ES-I3 (cell line): ENCODE measurements at regions not wholly inside any gene's neighbourhood (a gene's known extent, or its start where the extent isn't known, plus 50 kb on each side); places are given as distances from the start of the nearest gene placed in this dataset.

Source experiments
- H3K36me3 ChIP-seq: 2 replicates; pipeline ENCODE4 v1.6.1; 2013; ENCODE audit warnings: mild to moderate bottlenecking, low read length, control low read depth, moderate library complexity; ENCODE audit not compliant: insufficient read depth
- H3K4me1 ChIP-seq: 2 replicates; pipeline ENCODE4 v1.6.1; 2013; ENCODE audit warnings: mild to moderate bottlenecking, control low read depth, low read length; ENCODE audit not compliant: insufficient read depth
- H3K9ac ChIP-seq: 2 replicates; pipeline ENCODE4 v1.6.1; 2013; ENCODE audit warnings: low read depth, mild to moderate bottlenecking, low read length, moderate library complexity
- H3K9me3 ChIP-seq: 2 replicates; pipeline ENCODE4 v1.6.1; 2013; ENCODE audit warnings: mild to moderate bottlenecking, low read length, moderate library complexity; ENCODE audit not compliant: control insufficient read depth, insufficient read depth

GRCh38 chr6:125668071-125668470, 81.4 kb upstream of the HEY2 start:
- no peak overlapping the region for H3K9ac ChIP-seq
- H3K9me3 ChIP-seq = no peaks in the 10 kb centered on the region
- H3K36me3 ChIP-seq = no peaks in the 10 kb centered on the region
- peaks cover 14% of the 10 kb centered on the region; the same call in 1 of the 2 replicates for H3K4me1 ChIP-seq

GRCh38 chr6:125670568-125670967, 78.9 kb upstream of the HEY2 start:
- H3K9me3 ChIP-seq = no peaks in the 10 kb centered on the region

GRCh38 chr6:125671323-125671722, 78.1 kb upstream of the HEY2 start:
- H3K36me3 ChIP-seq = no peaks in the 10 kb centered on the region
- peaks cover 14% of the 10 kb centered on the region; the same call in 1 of the 2 replicates for H3K4me1 ChIP-seq
- no peaks in the 10 kb centered on the region for H3K9me3 ChIP-seq
- H3K9ac ChIP-seq = no peak overlapping the region

More at GRCh38 chr6:125670568-125670967, 78.9 kb upstream of the HEY2 start:
- Histone ChIP-seq H3K36me3 (no peaks in the 10 kb centered on the region), H3K9ac (no peak overlapping the region), H3K4me1 (peaks cover 14% of the 10 kb centered on the region; the same call in 1 of the 2 replicates)

GRCh38 chr6:125674230-125674629, 75.2 kb upstream of the HEY2 start:
- H3K9ac ChIP-seq = no peak overlapping the region
- no peaks in the 10 kb centered on the region for H3K9me3 ChIP-seq
- peaks cover 24% of the 10 kb centered on the region; the same call in 1 of the 2 replicates for H3K4me1 ChIP-seq
- no peaks in the 10 kb centered on the region for H3K36me3 ChIP-seq

- peaks cover 16% of the 10 kb centered on the region; the same call in 1 of the 2 replicates for H3K4me1 ChIP-seq
- H3K9me3 ChIP-seq = 0 out of 2 replicates have a peak, but pooled peaks cover 2% of the 10 kb centered on the region
- H3K9ac ChIP-seq = no peak overlapping the region
- no peaks in the 10 kb centered on the region for H3K36me3 ChIP-seq
Measured at GRCh38 chr6:125678601-125679000, 70.8 kb upstream of the HEY2 start.

- Histone ChIP-seq H3K9ac (no peak overlapping the region), H3K36me3 (no peaks in the 10 kb centered on the region), H3K4me1 (peaks cover 16% of the 10 kb centered on the region; the same call in 1 of the 2 replicates), H3K9me3 (peaks cover 2% of the 10 kb centered on the region; the same call in 1 of the 2 replicates)
Measured at GRCh38 chr6:125679128-125679527, 70.3 kb upstream of the HEY2 start.

- Histone ChIP-seq H3K9me3 (peaks cover 2% of the 10 kb centered on the region; the same call in 1 of the 2 replicates), H3K9ac (no peak overlapping the region), H3K4me1 (peaks cover 16% of the 10 kb centered on the region; the same call in 1 of the 2 replicates), H3K36me3 (no peaks in the 10 kb centered on the region)
Measured at GRCh38 chr6:125679651-125680050, 69.8 kb upstream of the HEY2 start.

- H3K9ac ChIP-seq = no peak overlapping the region
- no peaks in the 10 kb centered on the region for H3K36me3 ChIP-seq
Measured at GRCh38 chr6:125682939-125683338, 66.5 kb upstream of the HEY2 start.

GRCh38 chr6:125688138-125688537, 61.3 kb upstream of the HEY2 start:
- Histone ChIP-seq H3K9ac (no peak overlapping the region), H3K9me3 (peaks cover 41% of the 10 kb centered on the region), H3K4me1 (no peaks in the 10 kb centered on the region), H3K36me3 (peaks cover 16% of the 10 kb centered on the region; the same call in 1 of the 2 replicates)

More at GRCh38 chr6:125682939-125683338, 66.5 kb upstream of the HEY2 start:
- Histone ChIP-seq H3K9me3 (peaks cover 8% of the 10 kb centered on the region), H3K4me1 (peaks cover 16% of the 10 kb centered on the region; the same call in 1 of the 2 replicates)

- Histone ChIP-seq H3K9ac (no peak overlapping the region), H3K4me1 (no peaks in the 10 kb centered on the region), H3K9me3 (peaks cover 51% of the 10 kb centered on the region), H3K36me3 (peaks cover 26% of the 10 kb centered on the region)
Measured at GRCh38 chr6:125693480-125693879, 56.0 kb upstream of the HEY2 start.

GRCh38 chr6:125699591-125699990, 49.8 kb upstream of the HEY2 start:
- no peaks in the 10 kb centered on the region; the same call in 1 of the 2 replicates for H3K36me3 ChIP-seq
- H3K9me3 ChIP-seq = peaks cover 7% of the 10 kb centered on the region; the same call in 1 of the 2 replicates
- H3K9ac ChIP-seq = no peak overlapping the region
- H3K4me1 ChIP-seq = peaks cover 17% of the 10 kb centered on the region; the same call in 1 of the 2 replicates
